HCT116 (cell line): ENCODE measurements at regions not wholly inside any gene's neighbourhood (a gene's known extent, or its start where the extent isn't known, plus 50 kb on each side); places are given as distances from the start of the nearest gene placed in this dataset.

ENCODE experiments used
- ATAC-seq: fragments of 200-7000 bp; cut with Tn5 transposase; 2 replicates; pipeline ENCODE4 v1.9.1; 2020; ENCODE audit warnings: mild to moderate bottlenecking, moderate library complexity
- BruUV-seq: library from RNA; stranded (reverse); fragments of 400-500 nt; replicated peaks from 2 replicates; lab custom pipeline; 2021; lab: Mats Ljungman, UMichigan
- CTCF ChIA-PET: fragments of 300-600 bp; sonication (Branson Sonifier 250); formaldehyde crosslinking; loops from one replicate; lab custom pipeline; 2021; ENCODE audit warnings: antibody characterized with exemption; lab: Charles Lee
- POLR2A ChIA-PET: fragments of 300-600, 350-600 bp; sonication (Branson Sonifier 250); formaldehyde crosslinking; loops from one replicate; lab custom pipeline; 2021; ENCODE audit warnings: antibody characterized with exemption; lab: Charles Lee
- RAD21 ChIA-PET, 2 experiments: fragments of 300-600 bp; sonication (Branson Sonifier 250); formaldehyde crosslinking; loops; one replicate each; lab custom pipeline; 2023; ENCODE audit warnings: low total read pairs in 2 of 2; ENCODE audit not compliant: uncharacterized antibody in 2 of 2, unreplicated experiment in 2 of 2, low non-redundant PET in 1 of 2; lab: Charles Lee
- DNase-seq: peaks from one replicate; pipeline ENCODE4 v3.0.0-alpha.2; 2010; ENCODE audit warnings: low read depth, low spot score
- H2AFZ ChIP-seq: fragments of 200-600 bp; shearing (Covaris generic), sonication (generic); 2 replicates; pipeline ENCODE4 v1.6.1; 2017; ENCODE audit warnings: low read depth, mixed run types, mixed read lengths, antibody characterized with exemption, low read length; ENCODE audit not compliant: poor library complexity, severe bottlenecking
- H3K27ac ChIP-seq: 2 replicates; pipeline ENCODE4 v1.5.1; 2012; ENCODE audit warnings: low read depth, low read length
- H3K27me3 ChIP-seq: fragments of 200-600 bp; sonication (generic); 2 replicates; pipeline ENCODE4 v1.6.1; 2016; ENCODE audit warnings: mixed run types, low read length, mixed read lengths; ENCODE audit not compliant: insufficient read depth
- H3K36me3 ChIP-seq, 2 experiments: fragments of 200-500 bp in 1 of 2; fragments of 200-600 bp in 1 of 2; sonication (Bioruptor generic) in 1 of 2; sonication (generic) in 1 of 2; 2 replicates each; pipeline versions ENCODE4 v1.5.1 to v1.6.1; 2014 to 2016; ENCODE audit warnings: low read length in 2 of 2, inconsistent platforms in 1 of 2, mixed read lengths in 1 of 2, mixed run types in 1 of 2; ENCODE audit not compliant: insufficient read depth in 2 of 2, control insufficient read depth in 1 of 2
- H3K4me1 ChIP-seq, 2 experiments: fragments of 200-600 bp in 1 of 2; sonication (generic) in 1 of 2; 2 replicates each; pipeline versions ENCODE4 v1.5.1 to v1.6.1; 2012 to 2017; ENCODE audit warnings: low read length in 2 of 2, inconsistent platforms in 1 of 2, mild to moderate bottlenecking in 1 of 2, mixed read lengths in 1 of 2, mixed run types in 1 of 2, moderate library complexity in 1 of 2; ENCODE audit not compliant: insufficient read depth in 2 of 2, control insufficient read depth in 1 of 2
- H3K4me2 ChIP-seq: fragments of 200-600 bp; sonication (generic); 2 replicates; pipeline ENCODE4 v1.6.1; 2017; ENCODE audit warnings: mixed run types, low read length, mixed read lengths
- H3K4me3 ChIP-seq, 2 experiments: fragments of 200-600 bp in 1 of 2; sonication (generic) in 1 of 2; replicated peaks in 1 of 2; 2 replicates each; pipeline ENCODE4 v1.5.1; 2011 to 2016; ENCODE audit warnings: low read length in 2 of 2, control low read depth in 1 of 2, low read depth in 1 of 2, mild to moderate bottlenecking in 1 of 2, mixed read lengths in 1 of 2, mixed run types in 1 of 2
- H3K79me2 ChIP-seq: fragments of 200-600 bp; sonication (generic); 2 replicates; pipeline ENCODE4 v1.6.1; 2017; ENCODE audit warnings: mild to moderate bottlenecking, mixed run types, low read length, moderate library complexity, mixed read lengths; ENCODE audit not compliant: insufficient read depth
- H3K9ac ChIP-seq: fragments of 200-600 bp; sonication (generic); 2 replicates; pipeline ENCODE4 v1.6.1; 2016; ENCODE audit warnings: low read length, mixed read lengths
- H3K9me2 ChIP-seq: fragments of 200-600 bp; sonication (generic), shearing (Covaris generic); 2 replicates; pipeline ENCODE4 v1.6.1; 2017; ENCODE audit warnings: mixed run types, mild to moderate bottlenecking, moderate library complexity; ENCODE audit not compliant: insufficient read depth
- H3K9me3 ChIP-seq, 2 experiments: fragments of 200-500 bp in 1 of 2; fragments of 200-600 bp in 1 of 2; sonication (Bioruptor generic) in 1 of 2; sonication (generic) in 1 of 2; 2 replicates each; pipeline ENCODE4 v1.6.1; 2014 to 2017; ENCODE audit warnings: low read length in 2 of 2, mixed read lengths in 2 of 2, inconsistent platforms in 1 of 2, low read depth in 1 of 2, mild to moderate bottlenecking in 1 of 2, mixed run types in 1 of 2, moderate library complexity in 1 of 2; ENCODE audit not compliant: control insufficient read depth in 1 of 2, insufficient read depth in 1 of 2
- H4K20me1 ChIP-seq: fragments of 200-600 bp; sonication (generic), shearing (Covaris generic); 2 replicates; pipeline ENCODE4 v1.6.1; 2017; ENCODE audit warnings: mixed run types, mild to moderate bottlenecking, moderate library complexity; ENCODE audit not compliant: insufficient read depth
- CEBPB ChIP-seq: IDR thresholded peaks from 2 replicates; pipeline ENCODE4 v1.6.1; 2012; ENCODE audit warnings: low read depth
- EGR1 ChIP-seq: IDR thresholded peaks from 2 replicates; pipeline ENCODE4 v1.6.1; 2012; ENCODE audit warnings: low read depth
- ELF1 ChIP-seq: IDR thresholded peaks from 2 replicates; pipeline ENCODE4 v1.6.1; 2012; ENCODE audit warnings: low read depth, borderline replicate concordance
- EZH2phosphoT487 ChIP-seq: fragments of 200-600 bp; IDR thresholded peaks from 2 replicates; pipeline ENCODE4 v1.6.1; 2018; ENCODE audit warnings: antibody characterized with exemption, borderline replicate concordance
- ZFX ChIP-seq: fragments of 450-650 bp; IDR thresholded peaks from 2 replicates; pipeline ENCODE4 v1.6.1; 2017
- ZNF274 ChIP-seq: fragments of 200-500 bp; sonication (Bioruptor generic); IDR thresholded peaks from 2 replicates; pipeline ENCODE4 v1.6.1; 2014; ENCODE audit warnings: mild to moderate bottlenecking, low read depth, low read length, inconsistent platforms
- intact Hi-C: fragments of 100-400 bp; cut with micrococcal nuclease; formaldehyde crosslinking; loops from 2 replicates; pipeline ENCODE4 v1.10.0; 2022

- no peak overlapping the region for H3K9ac ChIP-seq
- H3K4me3 ChIP-seq, result no peak overlapping the region
- BruUV-seq, result no TSS peak
- intact Hi-C loops, result no loop called here
- H3K4me1 ChIP-seq, result no peaks in the 10 kb centered on the region
- no peak overlapping the region for H3K4me2 ChIP-seq
- CTCF ChIA-PET, result no interaction called here
- H3K27ac ChIP-seq, result no peak overlapping the region
- H3K27me3 ChIP-seq, result peaks cover 53% of the 10 kb centered on the region; the same call in 1 of the 2 replicates
- H3K36me3 ChIP-seq, result no peaks in the 10 kb centered on the region
- RAD21 ChIA-PET, result no interaction called here
- no peak for TF ChIP-seq CEBPB
- TF ChIP-seq ELF1, result no peak
- TF ChIP-seq, all 23 proteins: peak for 0
- ATAC-seq (no peak), DNase-seq (no peak)
- Histone ChIP-seq H3K9me3 (no peaks in the 10 kb centered on the region), H2AFZ (no peak overlapping the region), H4K20me1 (no peaks in the 10 kb centered on the region), H3K79me2 (no peaks in the 10 kb centered on the region), H3K9me2 (no peaks in the 10 kb centered on the region)
- POLR2A ChIA-PET, result no interaction called here
Observed at GRCh38 chr4:77413766-77414165, 191.9 kb upstream of the CXCL13 start.

GRCh38 chr4:77415689-77416088 is 189.9 kb upstream of the CXCL13 start:
- no peaks in the 10 kb centered on the region for H3K9me2 ChIP-seq
- no peak for DNase-seq
- ATAC-seq, result no peak
- H3K27me3 ChIP-seq, result peaks cover 47% of the 10 kb centered on the region; the same call in 1 of the 2 replicates
- no TSS peak for BruUV-seq
- H4K20me1 ChIP-seq, result no peaks in the 10 kb centered on the region
- POLR2A ChIA-PET, result no interaction called here
- RAD21 ChIA-PET, result no interaction called here
- no peak overlapping the region for H3K4me2 ChIP-seq
- no peak overlapping the region for H3K9ac ChIP-seq
- H3K36me3 ChIP-seq, result no peaks in the 10 kb centered on the region
- H2AFZ ChIP-seq, result no peak overlapping the region
- no peaks in the 10 kb centered on the region for H3K4me1 ChIP-seq
- no peak overlapping the region for H3K4me3 ChIP-seq
- CTCF ChIA-PET, result no interaction called here
- H3K79me2 ChIP-seq, result no peaks in the 10 kb centered on the region
- H3K27ac ChIP-seq, result no peak overlapping the region
- no peaks in the 10 kb centered on the region for H3K9me3 ChIP-seq
- intact Hi-C loops, result no loop called here
- TF ChIP-seq ZNF274, result no peak
- no peak for TF ChIP-seq EGR1
- no peak for TF ChIP-seq ZFX
- TF ChIP-seq EZH2phosphoT487, result no peak
